SH-SY5Y (cell line): ENCODE measurements at regions not wholly inside any gene's neighbourhood (a gene's known extent, or its start where the extent isn't known, plus 50 kb on each side); places are given as distances from the start of the nearest gene placed in this dataset.

Experiments used
- GATA2 ChIP-seq: IDR thresholded peaks from 2 replicates; pipeline ENCODE4 v1.6.1; 2011; ENCODE audit warnings: mild to moderate bottlenecking, low read depth, low read length
- GATA3 ChIP-seq: IDR thresholded peaks from 2 replicates; pipeline ENCODE4 v1.6.1; 2011; ENCODE audit warnings: low read depth, mild to moderate bottlenecking, low read length, moderate library complexity

DNA sequence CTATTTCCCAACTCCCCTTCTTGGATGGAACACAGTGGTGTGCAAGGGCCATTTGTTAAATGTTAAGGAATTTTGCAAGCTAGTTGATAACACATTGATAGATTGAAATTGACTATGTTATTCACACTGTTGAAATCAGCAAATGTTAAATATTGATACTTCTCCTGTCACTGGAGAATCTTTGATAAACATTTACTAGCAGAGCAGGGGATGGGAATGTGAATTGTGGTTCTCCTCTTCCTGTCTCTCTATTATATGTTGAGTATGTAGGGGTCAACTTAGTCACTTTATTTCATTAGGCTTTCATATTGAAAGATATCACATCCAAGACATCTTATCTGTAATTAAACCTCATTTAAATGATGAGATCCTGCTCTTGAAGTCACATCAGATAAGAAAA, 533.9 kb downstream of the TLR4 start:
- TF ChIP-seq GATA2: no peak
- no peak for TF ChIP-seq GATA3
